OCI-LY7 (cell line): ENCODE measurements at regions not wholly inside any gene's neighbourhood (a gene's known extent, or its start where the extent isn't known, plus 50 kb on each side); places are given as distances from the start of the nearest gene placed in this dataset.

Experiments used
- CTCF ChIP-seq: fragments of 200-600 bp; sonication (generic); conservative IDR thresholded peaks from 2 replicates; pipeline ENCODE4 v1.5.1; 2014; ENCODE audit warnings: mild to moderate bottlenecking, antibody characterized with exemption, low read length, moderate library complexity, mixed read lengths
- EZH2phosphoT487 ChIP-seq: fragments of 200-600 bp; sonication (generic); IDR thresholded peaks from 2 replicates; pipeline ENCODE4 v1.6.1; 2018; ENCODE audit warnings: low read depth, borderline replicate concordance, mild to moderate bottlenecking, mixed run types, antibody characterized with exemption, low read length, moderate library complexity, mixed read lengths

DNA sequence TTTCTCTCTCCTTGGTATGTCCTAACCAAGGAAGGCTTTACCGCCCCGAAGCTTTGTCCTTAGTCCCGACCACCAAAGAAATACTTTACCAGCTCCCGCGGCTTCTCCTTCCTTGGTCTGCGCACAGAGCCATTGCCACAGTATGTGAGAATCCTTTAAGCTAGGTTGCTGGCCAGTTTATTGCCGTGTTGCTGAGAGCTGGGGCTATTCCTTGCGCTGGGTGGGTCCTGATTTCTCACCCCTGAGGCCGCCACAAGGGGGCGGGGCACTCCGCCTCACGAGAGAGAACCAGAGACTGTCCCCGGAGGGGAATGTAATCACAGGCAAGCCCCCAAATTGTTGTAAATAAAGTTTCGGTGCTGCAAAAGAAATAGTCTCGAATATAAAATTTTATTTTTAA is 331.0 kb upstream of the PCDH10 start:
- TF ChIP-seq CTCF = peak; percentile 37; the same call in 1 of the 2 replicates
- no peak for TF ChIP-seq EZH2phosphoT487
